ENCODE measurements at regions not wholly inside any gene's neighbourhood (a gene's known extent, or its start where the extent isn't known, plus 50 kb on each side); places are given as distances from the start of the nearest gene placed in this dataset.

DNA sequence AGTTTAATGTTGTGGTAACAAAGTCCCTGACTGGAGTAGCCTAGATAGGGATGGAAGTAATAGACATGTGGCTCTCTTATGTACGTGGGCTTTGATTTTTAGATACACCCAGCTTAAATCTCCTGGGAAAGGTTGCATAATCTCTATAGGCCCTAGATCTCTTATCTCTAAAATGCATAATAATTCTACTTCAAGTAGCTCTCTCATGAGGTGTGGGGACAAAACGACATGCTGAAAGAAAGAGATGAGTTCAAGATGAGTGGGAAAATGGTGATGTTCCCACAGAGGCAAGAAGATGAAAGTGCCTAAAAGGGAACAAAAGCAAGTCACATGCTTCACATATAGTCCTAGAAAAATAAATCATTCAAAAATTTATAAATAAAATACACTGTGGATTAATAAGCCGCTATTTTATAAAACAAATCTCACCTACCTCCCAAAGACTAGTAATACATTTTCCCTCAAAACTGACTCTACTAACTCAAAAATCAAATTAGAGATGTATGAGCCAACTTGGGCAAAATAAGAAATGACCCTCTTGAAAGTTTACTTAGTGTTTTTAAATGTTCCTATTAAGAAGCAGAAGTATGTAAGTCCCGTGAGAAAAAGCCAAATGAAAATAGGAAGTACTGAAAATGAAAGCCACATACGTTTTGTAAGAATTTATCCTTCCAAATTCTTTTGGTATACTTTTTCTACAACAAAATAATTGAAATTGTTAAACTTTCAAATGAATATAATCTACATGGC lies 148.2 kb upstream of the ITGA4 start:
- peak; percentile 29 for DNase-seq

- DNase-seq, result peak; percentile 26
These were observed 147.6 kb upstream of the ITGA4 start for GRCh38 chr2:181309586-181309985.

- DNase-seq, result peak; percentile 13
These were observed 146.2 kb upstream of the ITGA4 start for GRCh38 chr2:181310967-181311366.

- DNase-seq, result peak; percentile 43
These were observed 145.3 kb upstream of the ITGA4 start for GRCh38 chr2:181311837-181312236.

DNA sequence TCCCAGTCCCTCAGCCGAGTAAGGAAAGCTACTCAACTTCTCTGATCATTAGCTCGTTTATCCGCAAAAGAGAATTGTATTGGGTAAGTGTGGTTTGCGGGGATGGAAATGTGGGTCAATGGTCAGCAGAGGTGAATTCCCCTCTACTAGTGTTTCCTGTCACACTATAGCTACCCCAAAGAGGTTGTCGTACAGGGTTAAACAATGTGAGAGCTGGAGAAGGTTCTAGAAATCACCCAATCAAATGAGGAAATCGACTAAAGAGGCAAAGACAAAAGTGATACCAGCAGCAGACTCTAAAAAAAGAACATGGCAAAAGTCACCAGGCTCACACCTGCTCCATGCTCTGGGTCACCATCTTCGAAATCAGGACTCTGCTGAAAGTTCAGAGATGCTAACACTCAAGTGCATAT lies 144.7 kb upstream of the ITGA4 start:
- DNase-seq, result peak; percentile 72

GRCh38 chr2:181313845-181314244 lies 143.3 kb upstream of the ITGA4 start:
- no peak for DNase-seq

- no peak for DNase-seq
These were observed 142.6 kb upstream of the ITGA4 start for GRCh38 chr2:181314551-181314950.

- no peak for DNase-seq
These were observed 139.7 kb upstream of the ITGA4 start for GRCh38 chr2:181317511-181317910.

DNA sequence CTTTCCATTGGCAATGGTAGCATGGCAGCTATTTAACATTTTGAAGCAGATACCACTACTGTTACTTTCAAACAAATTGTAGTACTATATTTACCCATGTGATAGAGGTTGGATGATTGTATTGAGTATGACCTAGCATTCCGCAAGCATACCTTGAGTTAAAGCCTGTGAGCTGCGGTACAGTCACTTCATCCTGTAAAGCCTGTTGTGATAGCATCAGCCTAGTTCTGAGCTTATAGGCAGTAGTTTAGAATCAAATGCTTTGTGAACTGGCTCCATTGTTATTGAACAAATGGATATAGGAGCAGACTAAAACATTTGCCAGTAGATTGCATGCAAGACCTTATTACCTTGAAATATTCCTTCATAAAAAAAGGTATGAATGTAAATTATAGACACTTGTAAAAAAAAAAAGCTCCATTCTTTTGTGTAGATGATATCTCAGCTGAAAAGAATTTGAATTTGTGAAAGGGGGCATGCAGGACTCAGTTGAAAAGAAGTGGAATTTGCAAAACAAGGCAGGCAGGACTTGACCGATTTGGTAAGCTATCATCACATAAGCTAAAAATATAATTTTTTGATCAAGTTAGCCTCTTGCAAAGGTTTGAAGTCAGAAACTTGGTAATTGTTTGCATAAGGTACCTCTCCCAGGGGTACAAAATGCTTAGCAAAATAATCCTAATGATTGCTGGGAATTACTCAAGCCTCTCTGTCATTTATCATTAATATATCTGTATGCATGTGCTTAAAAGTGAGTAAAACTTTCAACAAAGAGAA lies 138.5 kb upstream of the ITGA4 start:
- DNase-seq, result no peak

- DNase-seq, result no peak
These were observed 137.9 kb upstream of the ITGA4 start for GRCh38 chr2:181319286-181319685.

- DNase-seq, result no peak
These were observed 136.5 kb upstream of the ITGA4 start for GRCh38 chr2:181320638-181321037.

GRCh38 chr2:181324912-181325311 lies 132.3 kb upstream of the ITGA4 start:
- no peak for DNase-seq

- DNase-seq, result no peak
These were observed 130.5 kb upstream of the ITGA4 start for GRCh38 chr2:181326661-181327060.

- DNase-seq, result no peak
These were observed 126.9 kb upstream of the ITGA4 start for GRCh38 chr2:181330286-181330685.

DNA sequence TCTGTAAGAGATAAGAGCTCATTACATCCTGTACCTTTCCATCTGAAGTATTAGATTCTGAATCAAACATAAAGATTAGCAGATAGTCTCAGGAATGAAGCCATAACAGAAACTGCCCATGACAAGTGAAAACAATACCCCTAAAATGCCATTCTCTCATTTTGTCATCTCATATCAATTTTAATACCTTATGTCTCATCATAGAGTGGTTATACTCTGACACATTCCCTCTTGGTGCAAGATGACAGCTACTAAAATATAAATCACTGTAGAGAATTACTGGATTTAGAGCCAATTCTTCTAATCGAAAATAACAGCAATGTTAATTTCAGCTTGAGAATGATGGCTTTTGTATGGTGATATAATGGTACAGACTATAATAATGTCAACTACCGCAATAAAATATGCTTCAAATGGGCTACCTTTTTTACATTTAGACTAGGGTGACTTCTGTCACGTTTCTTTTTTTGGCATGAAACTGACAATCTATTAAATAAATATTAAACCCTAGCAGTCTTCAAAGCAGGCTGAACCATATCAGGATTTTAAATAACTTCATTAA lies 125.1 kb upstream of the ITGA4 start:
- no peak for DNase-seq

GRCh38 chr2:181334158-181334826 lies 122.9 kb upstream of the ITGA4 start:
- DNase-seq, result no peak

DNA sequence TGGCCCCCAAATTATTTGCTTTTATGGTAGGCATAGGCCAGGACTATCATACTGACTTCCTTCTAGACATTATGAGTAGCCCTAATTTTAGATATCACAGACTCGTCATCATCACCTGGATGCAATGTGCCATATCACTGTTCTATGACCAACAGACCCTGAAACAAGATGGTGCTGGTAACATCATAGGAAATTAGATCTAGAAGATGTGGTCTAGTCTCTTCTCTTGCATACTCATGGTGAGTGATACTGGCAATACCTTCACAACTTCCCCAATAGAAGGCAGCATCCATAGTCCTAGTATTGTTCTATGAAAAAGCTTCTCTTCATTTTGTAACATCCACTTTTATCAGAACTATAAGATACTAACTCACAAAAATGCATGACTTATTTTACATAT lies 116.3 kb upstream of the ITGA4 start:
- no peak for DNase-seq

GRCh38 chr2:181341855-181342600 lies 115.2 kb upstream of the ITGA4 start:
- no peak for DNase-seq

- DNase-seq, result no peak
These were observed 108.9 kb upstream of the ITGA4 start for GRCh38 chr2:181348107-181348837.

- DNase-seq, result no peak
These were observed 105.0 kb upstream of the ITGA4 start for GRCh38 chr2:181352158-181352557.

DNA sequence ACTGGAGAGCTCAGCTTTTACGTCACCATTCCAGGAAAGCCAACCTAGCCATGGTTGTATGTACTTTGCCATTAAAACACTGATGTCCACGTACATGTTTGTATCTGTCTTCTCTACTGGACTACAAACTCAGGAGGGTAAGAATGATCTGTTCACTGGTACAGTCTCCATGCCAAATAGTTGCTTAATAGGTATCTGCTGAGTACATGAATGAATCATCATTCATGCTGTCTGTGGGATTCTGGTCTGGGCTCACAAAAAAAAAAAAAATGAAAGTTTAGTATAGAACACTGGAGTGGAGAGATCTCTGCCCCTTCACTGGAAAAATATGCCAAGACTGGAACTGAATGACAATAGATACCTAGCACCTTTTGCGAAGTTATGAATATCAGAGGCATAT lies 102.6 kb upstream of the ITGA4 start:
- no peak for DNase-seq

- DNase-seq, result no peak
These were observed 100.6 kb upstream of the ITGA4 start for GRCh38 chr2:181356526-181357130.
